ENCODE measurements at regions not wholly inside any gene's neighbourhood (a gene's known extent, or its start where the extent isn't known, plus 50 kb on each side); places are given as distances from the start of the nearest gene placed in this dataset.

GRCh38 chr9:28005779-28006178, 432.5 kb upstream of the C9orf72 start:
- no peak overlapping the region for H3K4me2 ChIP-seq
- BruUV-seq (replicated peaks) = no TSS peak
- TF ChIP-seq EZH2 (IDR thresholded peaks at IDR 0.05; ENCODE audit: low read depth) = no peak
- TF ChIP-seq, protein P1, sequence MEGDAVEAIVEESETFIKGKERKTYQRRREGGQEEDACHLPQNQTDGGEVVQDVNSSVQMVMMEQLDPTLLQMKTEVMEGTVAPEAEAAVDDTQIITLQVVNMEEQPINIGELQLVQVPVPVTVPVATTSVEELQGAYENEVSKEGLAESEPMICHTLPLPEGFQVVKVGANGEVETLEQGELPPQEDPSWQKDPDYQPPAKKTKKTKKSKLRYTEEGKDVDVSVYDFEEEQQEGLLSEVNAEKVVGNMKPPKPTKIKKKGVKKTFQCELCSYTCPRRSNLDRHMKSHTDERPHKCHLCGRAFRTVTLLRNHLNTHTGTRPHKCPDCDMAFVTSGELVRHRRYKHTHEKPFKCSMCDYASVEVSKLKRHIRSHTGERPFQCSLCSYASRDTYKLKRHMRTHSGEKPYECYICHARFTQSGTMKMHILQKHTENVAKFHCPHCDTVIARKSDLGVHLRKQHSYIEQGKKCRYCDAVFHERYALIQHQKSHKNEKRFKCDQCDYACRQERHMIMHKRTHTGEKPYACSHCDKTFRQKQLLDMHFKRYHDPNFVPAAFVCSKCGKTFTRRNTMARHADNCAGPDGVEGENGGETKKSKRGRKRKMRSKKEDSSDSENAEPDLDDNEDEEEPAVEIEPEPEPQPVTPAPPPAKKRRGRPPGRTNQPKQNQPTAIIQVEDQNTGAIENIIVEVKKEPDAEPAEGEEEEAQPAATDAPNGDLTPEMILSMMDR (conservative IDR thresholded peaks at IDR 0.05) = no peak
- DNase-seq = no peak
- no peaks in the 10 kb centered on the region for H3K9me3 ChIP-seq (ENCODE audit: insufficient read depth, low read depth)
- no peaks in the 10 kb centered on the region for H3K9me2 ChIP-seq (ENCODE audit: insufficient read depth)
- intact Hi-C loops (cut with micrococcal nuclease; ENCODE audit: unreplicated experiment) = no loop called here
- H4K20me1 ChIP-seq (ENCODE audit: insufficient read depth) = no peaks in the 10 kb centered on the region
- H2AFZ ChIP-seq = no peak overlapping the region
- H3K27me3 ChIP-seq (ENCODE audit: insufficient read depth, low read depth) = no peaks in the 10 kb centered on the region
- H3K36me3 ChIP-seq (ENCODE audit: low read depth) = no peaks in the 10 kb centered on the region
- no peak overlapping the region for H3K27ac ChIP-seq
- H3K4me1 ChIP-seq (replicated peaks; ENCODE audit: insufficient read depth) = no peaks in the 10 kb centered on the region
- POLR2A ChIA-PET (ENCODE audit: unreplicated experiment) = no interaction called here
- CTCF ChIA-PET = no interaction called here
- H3F3A ChIP-seq (ENCODE audit: insufficient read depth, low read depth) = no peaks in the 10 kb centered on the region
- no peaks in the 10 kb centered on the region for H3K79me2 ChIP-seq (ENCODE audit: low read depth)
- no peak overlapping the region for H3K4me3 ChIP-seq

DNA sequence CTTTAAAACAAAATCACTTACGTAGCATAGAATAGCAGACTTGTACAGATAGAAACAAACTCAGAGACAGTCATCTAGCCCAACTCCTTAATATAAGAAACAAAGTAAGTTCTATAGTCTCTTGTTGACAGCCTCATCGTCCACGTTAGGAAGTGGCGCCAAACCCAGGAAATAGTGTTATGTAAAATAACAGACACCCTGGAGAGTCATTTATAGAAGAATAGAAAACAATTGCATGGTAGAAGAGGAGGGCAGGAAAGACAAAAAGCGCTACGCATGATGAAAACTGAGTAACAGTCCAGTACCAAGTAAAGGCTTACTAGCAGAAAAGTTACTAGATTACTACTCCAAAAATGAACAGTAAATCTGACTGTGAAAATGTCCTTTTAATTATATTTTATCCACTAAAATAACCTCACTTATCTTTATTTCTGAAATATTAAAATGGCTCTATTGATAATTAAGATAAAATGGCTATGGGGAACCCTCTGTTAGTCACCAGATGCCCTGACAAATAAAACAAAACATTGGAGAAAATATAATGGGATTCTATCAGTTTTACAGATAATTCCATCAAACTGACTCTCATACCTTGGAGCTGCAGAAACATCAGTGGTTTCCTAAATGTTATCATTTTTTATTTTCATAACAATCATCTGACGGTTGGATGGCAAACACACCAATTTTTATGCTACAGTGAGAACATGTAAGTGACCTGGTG, 434.0 kb upstream of the C9orf72 start:
- no peaks in the 10 kb centered on the region for H3K36me3 ChIP-seq (ENCODE audit: low read depth)
- DNase-seq = no peak
- intact Hi-C loops (cut with micrococcal nuclease; ENCODE audit: unreplicated experiment) = no loop called here
- ChIA-PET POLR2A (ENCODE audit: unreplicated experiment) (interaction anchor here (0.6 kb wide), 1 partner anchor 117 kb away, joined by 7 read pairs; no protein-coding TSS in a partner anchor), CTCF (no interaction called here)
- no peaks in the 10 kb centered on the region for H3K9me3 ChIP-seq (ENCODE audit: insufficient read depth, low read depth)
- H3K4me2 ChIP-seq = no peak overlapping the region
- H3K27ac ChIP-seq = no peak overlapping the region
- H3K27me3 ChIP-seq (ENCODE audit: insufficient read depth, low read depth) = no peaks in the 10 kb centered on the region
- H3K4me1 ChIP-seq (replicated peaks; ENCODE audit: insufficient read depth) = no peaks in the 10 kb centered on the region
- BruUV-seq (replicated peaks) = no TSS peak
- H2AFZ ChIP-seq = no peak overlapping the region
- H3K4me3 ChIP-seq = no peak overlapping the region
- no peaks in the 10 kb centered on the region for H3K9me2 ChIP-seq (ENCODE audit: insufficient read depth)
- H3K79me2 ChIP-seq (ENCODE audit: low read depth) = no peaks in the 10 kb centered on the region
- no peaks in the 10 kb centered on the region for H3F3A ChIP-seq (ENCODE audit: insufficient read depth, low read depth)
- no peak for TF ChIP-seq EZH2 (IDR thresholded peaks at IDR 0.05; ENCODE audit: low read depth)
- TF ChIP-seq, protein P1 (conservative IDR thresholded peaks at IDR 0.05) = no peak
- H4K20me1 ChIP-seq (ENCODE audit: insufficient read depth) = no peaks in the 10 kb centered on the region

DNA sequence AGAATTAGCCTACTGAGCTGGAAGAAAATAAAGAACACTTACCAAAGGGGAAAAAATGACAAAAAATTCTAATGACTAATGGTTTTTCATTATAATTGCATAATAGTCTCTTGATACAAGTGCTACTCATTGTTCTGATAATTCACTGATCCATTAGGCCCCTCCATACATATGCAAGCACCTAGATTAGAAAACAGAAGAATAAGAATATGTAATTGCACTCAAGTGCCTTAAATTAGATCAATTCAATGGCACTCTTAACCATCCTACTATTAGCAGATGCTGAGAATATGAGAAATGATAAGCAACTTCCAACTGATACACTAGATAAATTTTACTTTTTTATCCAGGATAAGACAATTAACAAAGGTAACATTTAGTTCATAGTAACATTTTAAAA, 440.9 kb upstream of the C9orf72 start:
- TF ChIP-seq, protein P1 (conservative IDR thresholded peaks at IDR 0.05) = no peak
- TF ChIP-seq EZH2 (IDR thresholded peaks at IDR 0.05; ENCODE audit: low read depth) = no peak
- Histone ChIP-seq H3K36me3 (ENCODE audit: low read depth) (no peaks in the 10 kb centered on the region), H3K9me2 (ENCODE audit: insufficient read depth) (no peaks in the 10 kb centered on the region), H3K4me3 (no peak overlapping the region), H4K20me1 (ENCODE audit: insufficient read depth) (no peaks in the 10 kb centered on the region; the same call in 1 of the 2 replicates), H3K79me2 (ENCODE audit: low read depth) (no peaks in the 10 kb centered on the region), H2AFZ (no peak overlapping the region), H3K4me2 (no peak overlapping the region), H3K4me1 (replicated peaks; ENCODE audit: insufficient read depth) (no peaks in the 10 kb centered on the region), H3K27ac (no peak overlapping the region), H3F3A (ENCODE audit: insufficient read depth, low read depth) (no peaks in the 10 kb centered on the region), H3K27me3 (ENCODE audit: insufficient read depth, low read depth) (no peaks in the 10 kb centered on the region), H3K9me3 (ENCODE audit: insufficient read depth, low read depth) (no peaks in the 10 kb centered on the region)
- POLR2A ChIA-PET (ENCODE audit: unreplicated experiment) = no interaction called here
- no peak for DNase-seq
- no TSS peak for BruUV-seq (replicated peaks)
- intact Hi-C loops (cut with micrococcal nuclease; ENCODE audit: unreplicated experiment) = no loop called here
- CTCF ChIA-PET = no interaction called here

Measured in PC-9 (cell line).